OCI-LY1 (cell line): ENCODE measurements at regions not wholly inside any gene's neighbourhood (a gene's known extent, or its start where the extent isn't known, plus 50 kb on each side); places are given as distances from the start of the nearest gene placed in this dataset.

Experiments
- EZH2 ChIP-seq: fragments of 200-600 bp; sonication (generic), shearing (Covaris generic); IDR thresholded peaks from 2 replicates; pipeline ENCODE4 v1.8.0; 2017; ENCODE audit warnings: borderline replicate concordance, mixed run types, mild to moderate bottlenecking, antibody characterized with exemption, low read length, moderate library complexity, mixed read lengths
- TF ChIP-seq, protein P1 (sequence below): fragments of 200-600 bp; sonication (generic), shearing (Covaris generic); IDR thresholded peaks from 2 replicates; pipeline ENCODE4 v1.5.1; 2017; ENCODE audit warnings: mild to moderate bottlenecking, antibody characterized with exemption, low read length, moderate library complexity, mixed read lengths

DNA sequence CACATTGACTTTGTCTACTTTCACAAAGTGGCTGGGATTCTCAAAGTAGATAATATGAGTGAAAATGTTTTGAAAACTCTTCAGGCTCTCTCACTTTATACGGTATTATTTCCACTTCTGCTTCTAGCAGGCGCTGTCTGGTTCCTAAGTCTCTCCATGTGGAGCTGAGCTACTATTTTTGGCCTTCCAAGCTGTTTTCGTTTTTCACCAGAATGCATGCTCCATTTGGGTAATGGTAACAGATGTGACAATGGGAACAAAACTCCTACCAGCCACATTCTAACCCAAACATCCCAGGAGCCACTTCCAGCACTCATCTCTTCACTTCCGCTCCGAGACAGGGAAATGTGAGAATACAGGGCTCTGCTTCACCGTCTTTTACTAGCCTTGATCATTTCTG is 586.7 kb downstream of the NTRK3 start:
- TF ChIP-seq, protein P1, sequence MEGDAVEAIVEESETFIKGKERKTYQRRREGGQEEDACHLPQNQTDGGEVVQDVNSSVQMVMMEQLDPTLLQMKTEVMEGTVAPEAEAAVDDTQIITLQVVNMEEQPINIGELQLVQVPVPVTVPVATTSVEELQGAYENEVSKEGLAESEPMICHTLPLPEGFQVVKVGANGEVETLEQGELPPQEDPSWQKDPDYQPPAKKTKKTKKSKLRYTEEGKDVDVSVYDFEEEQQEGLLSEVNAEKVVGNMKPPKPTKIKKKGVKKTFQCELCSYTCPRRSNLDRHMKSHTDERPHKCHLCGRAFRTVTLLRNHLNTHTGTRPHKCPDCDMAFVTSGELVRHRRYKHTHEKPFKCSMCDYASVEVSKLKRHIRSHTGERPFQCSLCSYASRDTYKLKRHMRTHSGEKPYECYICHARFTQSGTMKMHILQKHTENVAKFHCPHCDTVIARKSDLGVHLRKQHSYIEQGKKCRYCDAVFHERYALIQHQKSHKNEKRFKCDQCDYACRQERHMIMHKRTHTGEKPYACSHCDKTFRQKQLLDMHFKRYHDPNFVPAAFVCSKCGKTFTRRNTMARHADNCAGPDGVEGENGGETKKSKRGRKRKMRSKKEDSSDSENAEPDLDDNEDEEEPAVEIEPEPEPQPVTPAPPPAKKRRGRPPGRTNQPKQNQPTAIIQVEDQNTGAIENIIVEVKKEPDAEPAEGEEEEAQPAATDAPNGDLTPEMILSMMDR: no peak
- no peak for TF ChIP-seq EZH2
